HK-2 (cell line): ENCODE measurements at regions not wholly inside any gene's neighbourhood (a gene's known extent, or its start where the extent isn't known, plus 50 kb on each side); places are given as distances from the start of the nearest gene placed in this dataset.
"Not testable (repeated sequence)": the region's sequence is repeated elsewhere in the genome, so short reads cannot be mapped to it uniquely, and the experiment has no call there.

Experiments used
- DNase-seq: peaks from one replicate; pipeline ENCODE4 v3.0.0-alpha.2; 2018; ENCODE audit not compliant: unreplicated experiment

- no peak for DNase-seq
Measured at GRCh38 chr11:41519696-41520095, 60.2 kb upstream of the LRRC4C start.

DNA sequence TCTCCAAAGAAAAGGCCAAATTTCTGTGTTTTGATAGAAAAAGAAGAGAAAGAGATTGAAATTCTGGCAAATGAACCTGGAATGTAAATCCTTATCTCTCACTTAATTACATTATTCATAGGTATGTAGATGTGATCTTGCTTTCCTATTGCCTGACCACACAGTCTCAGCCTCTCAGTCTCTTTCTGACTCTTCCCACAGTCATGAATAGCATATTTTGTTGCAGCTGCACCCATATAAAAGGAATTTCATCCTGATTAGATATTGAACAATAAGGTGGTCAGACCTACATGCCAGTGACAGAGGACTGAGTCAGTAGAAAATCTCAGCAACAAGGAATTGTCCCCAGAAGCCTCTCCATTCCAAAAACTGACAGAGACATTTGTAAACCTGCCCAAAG lies 62.9 kb upstream of the LRRC4C start:
- DNase-seq = no peak

DNA sequence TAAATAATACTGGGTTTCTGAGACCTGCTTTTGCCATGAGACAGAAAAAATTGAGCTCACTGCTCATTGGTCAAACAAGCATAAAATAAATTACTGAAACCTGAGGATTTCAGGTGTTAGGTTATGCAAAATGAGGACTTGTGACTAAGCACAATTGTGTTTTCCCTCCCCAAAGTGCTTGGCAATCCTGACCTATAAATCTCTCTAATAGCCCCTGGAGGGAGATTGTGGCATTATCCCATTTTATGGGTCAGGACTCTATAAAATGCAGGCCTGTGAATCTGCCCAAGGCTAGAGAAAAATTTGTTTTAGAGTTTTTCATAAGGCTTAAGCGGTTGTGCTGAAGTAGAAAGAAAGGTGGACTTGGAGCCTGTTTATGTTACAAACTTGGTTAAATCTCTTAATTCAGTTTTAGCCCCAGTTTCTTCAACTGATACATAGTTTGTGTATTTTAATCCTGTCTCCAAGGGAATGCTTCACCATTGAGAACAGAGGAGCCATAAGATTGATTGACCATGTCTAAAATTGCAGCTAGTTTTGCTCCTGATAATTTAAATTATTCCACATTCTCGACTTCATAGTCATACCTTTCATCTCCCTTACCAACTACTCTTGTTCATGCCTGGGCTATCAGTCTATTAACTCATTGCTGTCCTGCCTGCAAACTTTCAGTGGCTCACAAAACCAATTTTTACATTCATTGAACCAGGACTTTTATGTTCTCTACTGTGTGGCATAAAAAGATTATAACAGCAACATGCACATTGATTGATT lies 63.6 kb upstream of the LRRC4C start:
- DNase-seq = no peak

DNA sequence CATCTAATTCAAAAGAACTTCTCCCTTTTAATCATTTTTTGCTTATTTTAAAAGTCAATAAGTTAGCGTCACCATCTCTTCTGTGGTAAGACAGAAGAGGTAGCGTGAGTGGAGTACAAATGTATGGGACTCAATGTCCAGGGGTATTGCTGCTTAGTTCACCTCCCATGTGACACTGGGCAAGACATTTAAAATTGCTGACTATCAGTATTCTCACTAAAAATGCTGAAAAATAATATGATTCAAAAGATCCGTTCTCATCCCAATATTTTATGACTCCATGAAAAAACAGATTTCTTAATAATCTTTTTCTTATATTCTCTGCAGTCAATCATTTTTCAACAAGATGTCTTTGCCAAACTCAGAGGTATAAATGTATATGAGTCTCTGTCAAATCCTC lies 68.1 kb upstream of the LRRC4C start:
- DNase-seq = no peak

DNA sequence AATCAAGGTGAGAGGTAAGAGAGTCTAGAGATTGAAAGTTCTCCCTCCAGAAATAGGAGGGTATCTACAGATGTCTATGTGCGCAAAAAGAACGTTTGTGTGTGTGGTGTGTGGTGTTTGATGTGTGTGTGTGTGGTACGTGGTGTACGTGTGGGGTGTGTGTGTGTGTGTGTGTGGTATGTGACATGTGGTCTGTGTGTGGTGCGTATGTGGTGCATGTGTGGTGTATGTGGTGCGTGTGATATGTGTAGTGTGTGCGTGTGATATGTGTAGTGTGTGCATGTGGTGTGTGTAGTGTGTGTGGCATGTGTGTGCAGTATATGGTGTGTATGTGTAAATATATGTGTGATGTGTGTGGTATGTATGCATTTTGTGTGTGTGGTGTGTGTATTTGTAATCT lies 73.0 kb upstream of the LRRC4C start:
- no peak for DNase-seq

- no peak for DNase-seq
Measured at GRCh38 chr11:41533761-41534160, 74.3 kb upstream of the LRRC4C start.

DNA sequence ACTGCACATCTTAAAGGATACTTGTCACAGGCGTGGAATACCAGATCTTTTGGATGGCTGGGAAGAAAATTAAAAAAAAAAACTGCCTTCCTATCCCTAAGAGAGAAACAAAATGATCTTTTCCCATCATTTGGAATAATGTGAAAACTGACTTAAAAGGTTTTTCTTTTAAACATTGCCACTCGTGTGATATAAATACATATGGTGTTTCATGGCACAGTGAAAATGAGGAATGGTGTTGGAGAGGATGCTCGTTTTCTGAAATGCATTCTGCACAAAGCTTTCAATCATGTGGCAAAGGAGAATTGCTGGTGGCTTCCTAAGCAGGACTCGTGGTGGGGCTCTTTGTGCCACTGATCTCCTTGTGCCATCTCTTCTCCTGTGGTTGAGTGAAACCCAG lies 74.9 kb upstream of the LRRC4C start:
- no peak for DNase-seq

- no peak for DNase-seq
Measured at GRCh38 chr11:41534861-41535260, 75.4 kb upstream of the LRRC4C start.

- DNase-seq = no peak
Measured at GRCh38 chr11:41536021-41536568, 76.6 kb upstream of the LRRC4C start.

- not testable (repeated sequence) for DNase-seq
Measured at GRCh38 chr11:41544902-41545301, 85.5 kb upstream of the LRRC4C start.

DNA sequence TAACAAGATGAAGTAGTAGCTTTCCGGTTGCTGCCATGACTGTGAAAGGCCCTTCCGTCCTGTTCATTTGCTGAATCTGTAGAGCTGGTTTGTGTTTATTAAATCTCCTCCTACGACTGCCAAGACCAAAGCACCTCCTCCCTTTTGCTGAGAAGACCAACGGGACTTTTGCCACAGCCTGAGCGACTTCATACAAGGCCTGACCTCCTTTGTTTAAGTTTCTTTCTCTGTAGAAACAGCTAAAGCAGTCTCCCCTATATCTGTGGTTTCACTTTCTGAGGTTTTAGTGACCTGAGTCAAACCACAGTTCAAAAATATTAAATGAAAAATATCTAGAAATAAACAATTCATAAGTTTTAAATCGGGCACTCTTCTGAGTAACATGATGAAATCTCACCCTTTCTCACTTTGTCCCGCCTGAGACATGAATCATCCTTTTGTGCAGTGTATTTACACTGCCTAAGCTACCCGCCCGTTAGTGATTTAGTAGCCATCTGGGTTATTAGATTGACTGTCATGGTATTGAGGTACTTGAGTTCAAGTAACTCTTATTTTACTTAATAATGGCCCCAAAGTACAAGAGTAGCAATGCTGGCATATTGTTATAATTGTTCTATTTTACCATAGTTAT lies 119.1 kb upstream of the LRRC4C start:
- no peak for DNase-seq

DNA sequence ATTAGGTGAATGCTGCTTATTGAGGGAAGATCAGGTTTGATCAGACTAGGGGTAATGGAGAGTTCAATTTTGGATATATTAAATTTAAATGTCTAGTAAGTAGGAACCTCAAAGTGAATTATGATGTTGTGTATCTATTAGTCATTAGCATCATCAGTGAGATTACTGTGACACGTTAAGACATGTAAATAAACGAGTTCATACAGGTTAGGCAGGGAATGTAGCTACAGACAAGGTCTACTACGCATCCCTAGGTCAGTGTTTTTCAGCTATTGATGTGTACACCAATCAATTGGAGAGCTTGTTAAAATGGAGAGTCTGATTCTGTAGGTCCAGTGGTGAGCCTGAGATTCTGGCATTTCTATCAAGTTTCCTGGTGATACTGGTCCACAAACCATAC lies 120.1 kb upstream of the LRRC4C start:
- DNase-seq = no peak

DNA sequence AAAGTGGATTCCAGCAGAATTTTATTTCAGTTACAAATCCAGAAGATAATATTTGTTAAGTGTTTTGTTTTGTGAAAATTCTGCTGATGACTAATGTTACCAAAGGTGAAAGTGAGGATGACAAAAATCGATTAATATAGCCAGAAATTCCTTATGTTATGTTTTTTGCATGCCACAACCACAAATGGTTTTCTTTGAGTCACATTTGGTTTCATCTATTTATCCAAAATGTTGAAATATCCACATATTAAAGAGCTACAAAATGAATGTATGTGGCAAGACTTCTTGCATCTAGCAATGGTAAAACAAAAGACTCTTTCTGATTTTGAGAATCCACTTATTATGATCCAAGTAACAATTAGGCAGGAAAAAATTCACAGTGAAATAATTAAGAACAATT lies 150.1 kb upstream of the LRRC4C start:
- no peak for DNase-seq

DNA sequence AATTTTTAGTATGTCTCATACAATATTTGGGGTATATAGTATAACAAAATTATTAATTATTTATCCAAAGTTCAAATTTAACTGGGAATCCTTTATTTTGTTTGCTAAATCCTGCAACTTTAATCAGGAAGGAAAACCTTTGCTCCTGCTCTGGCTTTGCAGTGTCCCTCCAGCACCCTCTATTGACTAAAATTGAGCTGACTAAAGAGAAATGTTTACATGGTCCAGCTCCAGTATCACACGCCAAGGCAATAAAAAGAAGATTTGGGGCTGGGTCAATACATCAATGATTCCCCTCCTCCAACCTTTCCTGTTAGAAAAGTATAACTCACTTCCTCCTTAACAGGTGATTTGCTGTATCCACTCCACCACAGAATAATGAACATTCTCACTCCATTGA lies 153.0 kb upstream of the LRRC4C start:
- DNase-seq = no peak

DNA sequence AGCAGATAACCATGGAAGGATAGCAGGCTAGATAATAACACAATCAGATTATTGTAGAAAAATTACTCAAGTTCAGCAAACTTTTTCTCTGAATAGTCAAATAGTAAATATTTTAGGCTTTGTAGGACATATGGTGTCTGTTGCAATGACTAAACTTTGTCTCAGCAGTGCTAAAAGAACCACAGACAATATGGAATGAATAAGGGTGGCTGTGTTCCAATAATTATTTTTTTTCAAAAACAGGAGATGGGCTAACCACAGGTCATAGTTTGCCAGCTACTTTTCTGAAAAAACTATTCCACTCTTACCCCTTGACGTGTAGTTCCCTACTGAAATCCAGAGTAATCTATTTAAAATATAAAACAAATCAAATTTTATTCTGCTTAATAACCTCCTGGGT lies 153.9 kb upstream of the LRRC4C start:
- DNase-seq = no peak

DNA sequence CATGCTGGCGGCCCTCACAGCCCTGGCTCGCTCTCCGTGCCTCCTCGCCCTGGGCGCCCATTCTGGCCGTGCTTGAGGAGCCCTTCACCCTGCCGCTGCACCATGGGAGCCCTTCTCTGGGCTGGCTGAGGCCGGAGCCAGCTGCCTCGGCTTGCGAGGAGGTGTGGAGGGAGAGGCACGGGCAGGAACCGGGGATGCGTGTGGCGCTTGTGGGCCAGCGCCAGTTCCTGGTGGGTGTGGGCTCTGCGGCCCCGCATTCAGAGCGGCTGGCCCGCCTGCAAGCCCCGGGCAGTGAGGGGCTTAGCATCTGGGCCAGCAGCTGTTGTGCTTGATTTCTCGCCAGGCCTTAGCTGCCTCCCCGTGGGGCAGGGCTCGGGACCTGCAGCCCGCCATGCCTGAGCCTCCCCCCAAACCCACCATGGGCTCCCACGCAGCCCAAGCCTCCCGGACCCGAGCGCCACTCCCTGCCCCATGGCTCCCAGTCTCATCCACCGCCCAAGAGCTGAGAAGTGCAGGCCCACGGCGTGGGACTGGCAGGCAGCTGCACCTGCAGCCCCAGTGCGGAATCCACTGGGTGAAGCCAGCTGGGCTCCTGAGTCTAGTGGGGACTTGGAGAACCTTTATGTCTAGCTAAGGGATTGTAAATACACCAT lies 163.4 kb upstream of the LRRC4C start:
- DNase-seq = no peak

DNA sequence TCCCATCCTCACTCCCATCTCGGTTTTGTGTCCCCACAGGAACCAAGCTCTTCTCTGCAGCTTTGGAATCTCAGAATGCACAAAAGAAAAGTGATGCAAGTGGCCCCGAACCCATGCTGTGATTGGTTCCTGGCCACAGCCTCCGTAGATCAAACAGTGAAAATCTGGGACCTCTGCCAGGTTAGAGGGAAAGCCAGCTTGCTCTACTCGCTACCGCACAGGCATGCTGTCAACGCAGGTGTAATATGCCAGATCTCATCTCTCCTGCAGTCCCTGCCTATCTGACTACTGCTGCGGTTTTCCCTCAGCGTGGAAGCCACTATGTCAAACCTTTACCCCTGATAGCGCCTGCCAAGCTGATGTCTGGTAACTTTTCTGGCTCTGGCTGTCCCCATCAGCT lies 200.5 kb upstream of the LRRC4C start:
- DNase-seq = no peak

GRCh38 chr11:41660585-41660984 lies 201.1 kb upstream of the LRRC4C start:
- no peak for DNase-seq

GRCh38 chr11:41665441-41666360 lies 206.2 kb upstream of the LRRC4C start:
- DNase-seq = no peak

GRCh38 chr11:41666951-41667653 lies 207.7 kb upstream of the LRRC4C start:
- no peak for DNase-seq

- no peak for DNase-seq
Measured at GRCh38 chr11:41675205-41675604, 215.8 kb upstream of the LRRC4C start.
